PC-9 (cell line): ENCODE measurements at regions not wholly inside any gene's neighbourhood (a gene's known extent, or its start where the extent isn't known, plus 50 kb on each side); places are given as distances from the start of the nearest gene placed in this dataset.

Experiments
- BruUV-seq: library from RNA; stranded (reverse); fragments of 400-500 nt; replicated peaks from 2 replicates; lab custom pipeline; 2021; lab: Mats Ljungman, UMichigan
- CTCF ChIA-PET: fragments of 300-600 bp; sonication (Branson Sonifier 250); formaldehyde crosslinking; loops from one replicate; lab custom pipeline; 2022; ENCODE audit warnings: antibody characterized with exemption; lab: Charles Lee
- POLR2A ChIA-PET: fragments of 300-600 bp; sonication (Branson Sonifier 250); formaldehyde crosslinking; loops from one replicate; lab custom pipeline; 2022; ENCODE audit warnings: antibody characterized with exemption; ENCODE audit not compliant: unreplicated experiment; lab: Charles Lee
- DNase-seq, 2 experiments: peaks; one replicate each; pipeline versions ENCODE4 v3.0.0 to v3.0.0-alpha.2; 2015 to 2022; ENCODE audit warnings: mixed read lengths in 1 of 2
- H2AFZ ChIP-seq: fragments of 200-600 bp; sonication (generic); 2 replicates; pipeline ENCODE4 v1.8.1; 2017; ENCODE audit warnings: antibody characterized with exemption
- H3F3A ChIP-seq: fragments of 200-600 bp; sonication (generic); 2 replicates; pipeline ENCODE4 v1.8.1; 2017; ENCODE audit warnings: antibody characterized with exemption, mild to moderate bottlenecking, low read depth; ENCODE audit not compliant: insufficient read depth
- H3K27ac ChIP-seq: fragments of 200-600 bp; sonication (generic); 2 replicates; pipeline ENCODE4 v1.6.1; 2016; ENCODE audit warnings: mixed run types
- H3K27me3 ChIP-seq: fragments of 200-600 bp; sonication (generic); 2 replicates; pipeline ENCODE4 v1.6.1; 2016; ENCODE audit warnings: low read depth, mixed run types; ENCODE audit not compliant: insufficient read depth
- H3K36me3 ChIP-seq: fragments of 200-600 bp; sonication (generic); 2 replicates; pipeline ENCODE4 v1.6.1; 2016; ENCODE audit warnings: low read depth, mixed run types
- H3K4me1 ChIP-seq: fragments of 200-600 bp; sonication (generic); replicated peaks from 2 replicates; pipeline ENCODE4 v1.6.1; 2016; ENCODE audit warnings: mixed run types; ENCODE audit not compliant: insufficient read depth
- H3K4me2 ChIP-seq: fragments of 200-600 bp; sonication (generic); 2 replicates; pipeline ENCODE4 v1.6.1; 2017; ENCODE audit warnings: mixed run types
- H3K4me3 ChIP-seq: fragments of 200-600 bp; sonication (generic); 2 replicates; pipeline ENCODE4 v1.6.1; 2016; ENCODE audit warnings: mixed run types
- H3K79me2 ChIP-seq: fragments of 200-600 bp; sonication (generic); 2 replicates; pipeline ENCODE4 v1.6.1; 2017; ENCODE audit warnings: low read depth, mixed run types
- H3K9me2 ChIP-seq: fragments of 200-600 bp; sonication (generic); 2 replicates; pipeline ENCODE4 v1.8.1; 2017; ENCODE audit warnings: mild to moderate bottlenecking; ENCODE audit not compliant: insufficient read depth
- H3K9me3 ChIP-seq: fragments of 200-600 bp; sonication (generic); 2 replicates; pipeline ENCODE4 v1.8.1; 2016; ENCODE audit warnings: low read depth; ENCODE audit not compliant: insufficient read depth
- H4K20me1 ChIP-seq: fragments of 200-600 bp; sonication (generic); 2 replicates; pipeline ENCODE4 v1.8.1; 2017; ENCODE audit not compliant: insufficient read depth
- CTCF ChIP-seq: fragments of 200-600 bp; sonication (generic); conservative IDR thresholded peaks from 2 replicates; pipeline ENCODE4 v1.6.1; 2017; ENCODE audit warnings: mixed run types, antibody characterized with exemption, mild to moderate bottlenecking, moderate library complexity
- EZH2 ChIP-seq: fragments of 200-600 bp; sonication (generic); IDR thresholded peaks from 2 replicates; pipeline ENCODE4 v1.8.0; 2017; ENCODE audit warnings: antibody characterized with exemption, low read depth
- intact Hi-C: fragments of 100-400 bp; cut with micrococcal nuclease; formaldehyde crosslinking; loops from one replicate; pipeline ENCODE4 v1.10.0; 2022; ENCODE audit not compliant: unreplicated experiment

GRCh38 chr11:59267196-59267595 is 54.5 kb upstream of the MPEG1 start:
- Histone ChIP-seq H3K27ac (peak overlapping the region; percentile 84), H4K20me1 (no peaks in the 10 kb centered on the region), H3K36me3 (no peaks in the 10 kb centered on the region), H3K4me2 (peak overlapping the region; percentile 60), H3K9me3 (no peaks in the 10 kb centered on the region), H3K79me2 (no peaks in the 10 kb centered on the region), H3K4me3 (no peak overlapping the region), H2AFZ (no peak overlapping the region; the same call in 1 of the 2 replicates), H3K27me3 (no peaks in the 10 kb centered on the region), H3K9me2 (no peaks in the 10 kb centered on the region), H3K4me1 (peaks cover 60% of the 10 kb centered on the region), H3F3A (peaks cover 27% of the 10 kb centered on the region)
- intact Hi-C loops: loop anchor here (1.0 kb wide), 1 partner anchor 96 kb away; no protein-coding TSS in a partner anchor
- TSS peak; percentile 33 for BruUV-seq
- TF ChIP-seq EZH2 (no peak), CTCF (no peak)
- ChIA-PET POLR2A (no interaction called here), CTCF (interaction anchor here (0.6 to 0.7 kb wide), 2 partner anchors 11 to 19 kb away, joined by 3 to 5 read pairs; no protein-coding TSS in a partner anchor)
- peak; percentile 52 to 92 for DNase-seq

DNA sequence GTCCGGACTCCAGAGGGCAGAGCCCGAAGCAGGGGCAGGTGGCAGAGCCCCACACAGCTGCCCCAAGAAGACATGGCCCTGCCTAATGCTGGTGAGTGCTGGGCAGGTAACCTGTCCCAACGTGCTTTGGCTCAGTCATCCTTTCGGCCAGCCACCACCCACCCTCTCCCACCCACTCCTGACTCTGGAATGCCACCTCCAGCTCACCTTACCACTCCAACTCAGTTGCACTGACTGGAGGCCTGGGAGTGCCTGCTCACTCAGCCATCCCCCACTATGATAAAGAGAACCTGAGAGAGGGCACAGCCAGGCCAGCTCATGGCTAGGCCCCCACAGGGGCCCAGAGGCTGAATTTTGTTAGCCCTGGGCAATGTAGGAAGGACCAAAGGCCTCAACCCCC is 53.8 kb upstream of the MPEG1 start:
- peak; percentile 37 to 78 for DNase-seq

GRCh38 chr11:59265735-59266134 is 53.0 kb upstream of the MPEG1 start:
- DNase-seq: no peak
- BruUV-seq: no TSS peak
- no peaks in the 10 kb centered on the region for H3K9me3 ChIP-seq
- no peak overlapping the region for H3K4me3 ChIP-seq
- H3K4me2 ChIP-seq: no peak overlapping the region
- H3K9me2 ChIP-seq: no peaks in the 10 kb centered on the region
- H4K20me1 ChIP-seq: no peaks in the 10 kb centered on the region
- TF ChIP-seq EZH2 (no peak), CTCF (no peak)
- no peaks in the 10 kb centered on the region for H3K36me3 ChIP-seq
- peaks cover 27% of the 10 kb centered on the region for H3F3A ChIP-seq
- H3K27me3 ChIP-seq: no peaks in the 10 kb centered on the region
- POLR2A ChIA-PET: interaction anchor here (0.7 kb wide), 1 partner anchor 284 kb away, joined by 6 read pairs; no protein-coding TSS in a partner anchor
- peaks cover 53% of the 10 kb centered on the region for H3K4me1 ChIP-seq
- H2AFZ ChIP-seq: no peak overlapping the region
- CTCF ChIA-PET: no interaction called here
- peak overlapping the region; percentile 35 for H3K27ac ChIP-seq
- no peaks in the 10 kb centered on the region for H3K79me2 ChIP-seq
- intact Hi-C loops: no loop called here

More for the DNA sequence above, 53.8 kb upstream of the MPEG1 start:
- POLR2A ChIA-PET: interaction anchor here (0.6 kb wide), 2 partner anchors 19 to 83 kb away, joined by 3 to 18 read pairs; no protein-coding TSS in a partner anchor
- Histone ChIP-seq H3K27me3 (no peaks in the 10 kb centered on the region), H3K9me2 (no peaks in the 10 kb centered on the region), H3K4me3 (no peak overlapping the region), H3K36me3 (no peaks in the 10 kb centered on the region), H3K9me3 (no peaks in the 10 kb centered on the region), H3K79me2 (no peaks in the 10 kb centered on the region), H3F3A (peaks cover 27% of the 10 kb centered on the region), H3K27ac (peak overlapping the region; percentile 84), H3K4me2 (peak overlapping the region; percentile 60; the same call in 1 of the 2 replicates), H3K4me1 (peaks cover 56% of the 10 kb centered on the region), H2AFZ (no peak overlapping the region), H4K20me1 (no peaks in the 10 kb centered on the region)
- CTCF ChIA-PET: interaction anchor here (0.7 to 0.8 kb wide), 3 partner anchors 11 to 440 kb away, joined by 3 to 8 read pairs (median 4); partner anchors contain the start of gene DTX4
- TF ChIP-seq CTCF (no peak), EZH2 (no peak)
- intact Hi-C loops: no loop called here
- no TSS peak for BruUV-seq
